ENCODE measurements at regions not wholly inside any gene's neighbourhood (a gene's known extent, or its start where the extent isn't known, plus 50 kb on each side); places are given as distances from the start of the nearest gene placed in this dataset.

- TF ChIP-seq CTCF (conservative IDR thresholded peaks at IDR 0.05; ENCODE audit: low read length) (no peak), EZH2phosphoT487 (IDR thresholded peaks at IDR 0.05; ENCODE audit: borderline replicate concordance) (no peak)
Measured at GRCh38 chr2:155498106-155498505, 799.6 kb downstream of the KCNJ3 start.
